ENCODE measurements at regions not wholly inside any gene's neighbourhood (a gene's known extent, or its start where the extent isn't known, plus 50 kb on each side); places are given as distances from the start of the nearest gene placed in this dataset.

DNA sequence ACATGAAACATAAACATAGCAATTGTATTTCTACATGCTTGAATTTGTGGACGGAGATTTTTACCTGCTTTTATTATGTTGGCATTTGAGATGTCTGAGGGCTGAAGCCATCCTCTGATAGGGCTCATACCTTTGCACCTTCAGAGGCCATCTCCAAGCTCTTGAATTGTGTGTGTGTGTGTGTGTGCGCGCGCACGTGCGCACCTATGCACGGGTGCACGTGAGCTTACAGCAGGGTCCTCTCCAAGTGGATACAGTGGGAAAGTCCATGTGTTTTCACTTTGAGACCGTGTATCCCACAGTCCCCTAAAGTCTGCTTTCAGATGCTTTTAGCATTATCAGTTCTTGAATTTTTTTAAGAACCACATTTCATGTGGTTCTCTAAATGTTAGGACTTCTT is 178.6 kb downstream of the RAB11FIP2 start:
- no peak for DNase-seq (ENCODE audit: low spot score)

GRCh38 chr10:117875793-117876192 is 170.9 kb downstream of the RAB11FIP2 start:
- DNase-seq (ENCODE audit: low spot score), result no peak

- no peak for DNase-seq (ENCODE audit: low spot score)
Measured at GRCh38 chr10:117876210-117876609, 170.5 kb downstream of the RAB11FIP2 start.

- no peak for DNase-seq (ENCODE audit: low spot score)
Measured at GRCh38 chr10:117878626-117879025, 168.1 kb downstream of the RAB11FIP2 start.

DNA sequence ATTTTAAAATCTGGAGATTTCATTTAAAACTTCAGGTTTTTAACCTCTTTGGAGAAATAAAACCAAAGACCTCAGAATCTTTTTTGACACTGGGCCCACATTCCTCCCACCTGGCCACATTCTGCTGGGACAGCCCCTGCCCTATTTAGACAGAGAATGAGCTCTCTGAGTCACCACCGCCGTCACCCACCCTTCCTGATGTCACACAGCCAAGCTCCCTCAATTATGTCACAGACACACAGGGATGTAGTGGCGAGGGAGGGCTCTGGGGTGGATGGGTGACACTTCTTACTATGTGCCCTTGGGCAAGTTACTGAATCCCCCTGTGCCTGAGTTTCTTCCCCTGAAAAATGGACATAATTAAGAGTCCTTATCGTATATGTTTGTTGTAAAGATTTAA is 162.6 kb downstream of the RAB11FIP2 start:
- DNase-seq (ENCODE audit: low spot score), result no peak

GRCh38 chr10:117884592-117884991 is 162.1 kb downstream of the RAB11FIP2 start:
- no peak for DNase-seq (ENCODE audit: low spot score)

DNA sequence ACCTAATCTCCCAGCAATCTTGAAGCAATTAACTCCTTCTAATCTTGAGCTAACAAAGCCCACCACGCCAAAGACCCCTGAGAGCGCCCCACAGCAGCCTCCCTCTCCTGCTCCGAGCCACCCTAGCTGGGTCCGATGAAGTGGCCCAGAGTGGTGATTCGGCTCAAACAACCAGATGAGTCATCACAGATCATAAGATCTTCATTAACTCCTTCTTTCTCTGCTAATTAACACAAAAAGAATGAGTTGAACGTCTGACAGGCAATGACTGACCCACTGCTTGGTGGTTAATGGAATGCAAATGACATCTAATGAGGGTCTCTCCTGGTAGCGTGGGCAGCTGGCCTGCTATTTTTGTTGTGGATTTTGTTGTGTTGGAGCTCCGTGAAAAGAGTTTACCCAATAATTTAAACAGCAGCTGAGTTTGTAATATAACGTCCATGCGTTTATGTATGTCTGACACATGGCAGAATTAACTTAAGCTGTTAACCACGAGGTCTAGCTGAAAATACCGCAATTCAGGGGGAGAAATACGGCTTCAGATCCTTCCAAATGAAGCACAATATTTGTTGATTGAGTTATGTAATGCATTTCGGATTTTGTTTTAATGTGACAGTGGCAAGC is 161.4 kb downstream of the RAB11FIP2 start:
- no peak for DNase-seq (ENCODE audit: low spot score)

- DNase-seq (ENCODE audit: low spot score), result no peak
Measured at GRCh38 chr10:117886766-117887165, 160.0 kb downstream of the RAB11FIP2 start.

DNA sequence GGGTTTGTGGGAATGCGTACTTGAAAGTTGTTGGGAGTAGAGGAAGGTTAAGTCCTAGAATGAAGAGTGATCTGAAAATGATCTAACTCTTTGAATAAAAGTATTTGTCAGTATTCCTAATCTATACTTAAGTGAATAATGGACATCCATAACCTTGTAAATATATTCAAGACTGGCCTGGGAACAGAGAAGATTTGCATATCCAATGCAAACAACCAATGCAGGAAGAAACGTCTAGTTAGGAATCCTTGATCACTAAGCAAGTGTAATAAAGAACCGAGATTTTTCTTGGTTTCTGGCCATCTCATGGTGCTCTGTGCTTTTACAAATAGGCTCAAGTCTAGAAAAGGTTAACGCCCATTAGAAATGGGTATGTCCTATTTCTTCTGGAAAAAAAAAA is 157.1 kb downstream of the RAB11FIP2 start:
- no peak for DNase-seq (ENCODE audit: low spot score)

DNA sequence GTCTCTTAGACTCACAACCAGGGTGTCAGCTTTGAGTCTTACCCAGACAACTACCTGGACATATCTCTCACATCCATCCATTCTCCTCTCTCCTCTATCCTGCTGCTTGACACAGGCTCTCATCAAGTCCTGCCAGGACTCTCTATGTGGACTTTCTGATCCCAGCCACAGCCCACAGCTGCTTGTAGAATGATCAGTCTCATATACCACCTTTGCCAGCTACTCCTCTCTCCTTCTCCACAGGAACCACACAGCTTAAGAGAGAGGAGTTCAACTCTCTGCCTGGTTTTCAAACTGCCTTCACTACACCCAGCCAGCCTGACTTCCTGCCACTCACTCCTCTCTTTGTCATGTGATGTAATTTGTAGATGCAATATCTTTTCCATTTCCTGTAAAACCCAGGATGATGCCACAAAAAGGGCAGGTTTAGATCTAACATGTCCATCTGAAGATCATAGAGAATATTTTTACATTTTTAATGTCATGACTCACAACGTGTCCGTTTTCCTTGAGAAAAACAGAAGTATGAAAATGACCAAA is 154.0 kb downstream of the RAB11FIP2 start:
- no peak for DNase-seq (ENCODE audit: low spot score)

DNA sequence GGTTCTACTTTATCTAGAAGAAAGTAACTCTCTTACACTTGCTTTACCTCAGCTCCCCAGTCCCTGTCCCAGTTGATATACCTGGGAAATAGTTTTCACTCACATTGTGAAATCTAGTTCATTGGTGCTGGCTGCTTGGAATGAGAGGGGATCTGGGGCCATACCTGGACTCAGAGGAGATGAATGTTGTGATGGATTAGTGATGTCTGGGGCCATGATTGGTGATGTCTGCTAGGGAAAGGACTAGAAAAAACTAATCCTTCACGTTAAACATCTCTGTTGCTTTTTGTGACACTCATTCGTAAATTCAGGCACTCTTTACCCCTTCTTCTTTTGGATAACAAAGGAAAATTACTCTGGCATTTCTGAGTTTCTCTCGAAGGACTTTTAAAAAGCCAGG is 152.4 kb downstream of the RAB11FIP2 start:
- no peak for DNase-seq (ENCODE audit: low spot score)

GRCh38 chr10:117896517-117896916 is 150.2 kb downstream of the RAB11FIP2 start:
- no peak for DNase-seq (ENCODE audit: low spot score)

DNA sequence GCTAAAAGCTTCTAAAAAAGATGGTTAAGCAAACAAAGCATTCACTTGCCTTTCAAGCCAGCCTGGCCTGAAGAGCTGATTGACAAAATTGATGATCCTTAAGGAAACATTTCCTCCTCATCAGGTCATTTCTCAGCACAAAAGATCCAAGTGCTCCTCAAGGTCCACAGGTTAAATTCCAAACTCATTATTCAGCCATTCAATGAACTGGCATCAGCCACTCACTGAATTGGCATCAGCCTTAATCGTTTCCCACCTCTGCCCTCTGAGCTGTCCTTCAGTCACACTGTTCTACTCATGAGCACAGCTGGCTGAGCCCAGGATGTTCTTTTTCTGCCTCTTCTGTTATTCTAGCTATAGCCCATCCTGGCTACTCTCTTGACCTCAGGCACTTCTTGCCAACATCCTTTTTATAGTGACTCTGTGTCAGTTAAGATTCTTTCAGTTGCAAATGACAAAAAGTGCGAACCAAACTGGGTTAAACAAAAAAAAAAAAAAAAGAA is 147.5 kb downstream of the RAB11FIP2 start:
- DNase-seq (ENCODE audit: low spot score), result no peak

DNA sequence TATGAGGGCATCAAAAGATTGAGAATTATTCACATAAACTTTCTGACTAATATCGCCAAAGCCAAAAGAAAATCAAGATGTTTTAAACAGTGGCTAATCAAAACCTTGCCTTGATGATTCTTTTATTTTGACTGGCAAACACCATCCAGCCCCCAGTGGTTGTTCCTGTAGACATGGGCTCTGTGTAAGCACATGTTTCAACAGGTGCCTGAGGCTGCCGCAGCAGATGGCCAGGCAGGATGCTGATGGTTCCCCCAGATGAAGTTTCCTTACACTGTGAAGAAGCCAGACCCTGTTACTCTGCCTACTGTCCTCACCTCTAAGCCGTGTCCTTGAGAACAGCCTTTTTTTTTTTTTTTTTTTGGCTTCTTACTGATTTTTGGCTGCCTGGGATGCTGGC is 146.5 kb downstream of the RAB11FIP2 start:
- DNase-seq (ENCODE audit: low spot score), result no peak

- DNase-seq (ENCODE audit: low spot score), result no peak
Measured at GRCh38 chr10:117903854-117904253, 142.9 kb downstream of the RAB11FIP2 start.

DNA sequence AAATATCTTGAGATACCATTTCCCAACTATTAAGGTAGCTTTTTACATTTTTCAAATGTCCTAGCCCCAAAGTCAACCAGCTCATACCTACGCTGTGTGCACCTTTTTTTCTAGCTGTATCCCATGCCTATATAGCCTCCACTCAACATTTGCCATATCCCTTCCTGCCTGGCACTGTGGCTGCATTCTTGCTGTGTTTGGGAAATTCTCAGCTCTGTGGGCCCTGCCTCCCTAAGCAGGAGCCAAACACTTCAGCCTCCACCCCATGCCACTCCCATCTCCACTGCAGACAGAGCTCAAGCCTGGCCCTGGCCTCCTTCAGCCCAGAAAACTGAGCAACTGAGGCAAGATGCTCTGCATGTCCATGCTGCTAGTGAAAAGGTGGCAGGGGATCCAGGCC is 141.3 kb downstream of the RAB11FIP2 start:
- no peak for DNase-seq (ENCODE audit: low spot score)

DNA sequence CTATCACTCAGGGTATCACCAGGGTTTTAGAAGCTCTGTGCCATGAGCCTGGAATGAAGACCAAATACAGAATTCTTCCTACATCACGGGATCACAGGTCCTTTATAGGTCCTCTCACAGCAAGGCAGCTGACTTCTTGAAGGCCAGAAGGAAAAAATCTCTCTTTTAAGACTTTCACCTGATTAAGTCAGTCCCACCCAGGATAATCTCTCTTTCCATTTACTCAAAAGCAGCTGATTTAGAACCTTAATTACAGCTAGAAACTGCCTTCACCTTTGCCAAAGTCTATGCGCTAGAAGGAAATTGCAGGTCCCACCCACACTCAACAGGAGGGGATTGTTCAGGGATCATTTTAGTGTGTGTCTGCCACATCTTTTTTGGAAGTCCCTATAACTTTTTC is 135.1 kb downstream of the RAB11FIP2 start:
- DNase-seq (ENCODE audit: low spot score), result no peak

GRCh38 chr10:117914334-117914733 is 132.4 kb downstream of the RAB11FIP2 start:
- no peak for DNase-seq (ENCODE audit: low spot score)

- no peak for DNase-seq (ENCODE audit: low spot score)
Measured at GRCh38 chr10:117920956-117921355, 125.8 kb downstream of the RAB11FIP2 start.

DNA sequence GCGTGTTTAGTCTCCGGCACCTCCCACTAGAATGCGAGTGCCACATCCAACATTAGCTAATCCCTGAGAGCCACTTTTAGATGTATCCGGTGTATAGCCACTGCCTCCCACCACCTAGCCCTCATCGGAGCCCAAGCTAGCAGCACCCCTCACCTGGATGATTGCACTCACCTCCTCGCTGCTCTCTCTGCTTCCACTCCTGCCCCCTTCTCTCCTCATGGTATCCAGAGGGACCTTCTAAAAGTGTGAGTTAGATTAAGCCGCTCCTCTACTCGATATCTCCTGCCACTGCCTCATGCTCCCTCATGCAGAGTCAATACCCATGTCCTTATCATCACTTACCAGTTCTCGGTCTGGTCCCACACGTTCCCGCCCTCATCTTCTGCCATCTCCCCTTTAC is 125.3 kb downstream of the RAB11FIP2 start:
- DNase-seq (ENCODE audit: low spot score), result no peak

GRCh38 chr10:117924820-117925219 is 121.9 kb downstream of the RAB11FIP2 start:
- no peak for DNase-seq (ENCODE audit: low spot score)

DNA sequence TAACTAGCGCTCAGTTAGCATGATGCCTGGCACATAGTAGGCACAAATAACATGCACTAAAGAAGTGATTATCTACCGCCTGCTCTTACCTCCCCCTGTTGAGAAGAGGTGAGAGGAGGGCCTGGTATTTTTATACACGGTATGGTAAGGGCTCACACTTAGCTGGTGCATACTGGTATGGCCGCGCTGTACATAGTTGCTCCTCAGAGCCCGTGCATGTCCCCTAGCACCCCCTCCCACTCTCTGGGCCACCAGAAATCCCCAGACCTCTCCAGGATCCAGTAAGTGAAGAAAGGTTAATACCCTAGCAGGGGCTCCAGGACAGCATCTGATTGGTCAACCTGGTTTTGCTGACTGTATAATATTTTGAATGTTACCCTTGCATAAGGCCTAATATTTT is 121.4 kb downstream of the RAB11FIP2 start:
- no peak for DNase-seq (ENCODE audit: low spot score)

DNA sequence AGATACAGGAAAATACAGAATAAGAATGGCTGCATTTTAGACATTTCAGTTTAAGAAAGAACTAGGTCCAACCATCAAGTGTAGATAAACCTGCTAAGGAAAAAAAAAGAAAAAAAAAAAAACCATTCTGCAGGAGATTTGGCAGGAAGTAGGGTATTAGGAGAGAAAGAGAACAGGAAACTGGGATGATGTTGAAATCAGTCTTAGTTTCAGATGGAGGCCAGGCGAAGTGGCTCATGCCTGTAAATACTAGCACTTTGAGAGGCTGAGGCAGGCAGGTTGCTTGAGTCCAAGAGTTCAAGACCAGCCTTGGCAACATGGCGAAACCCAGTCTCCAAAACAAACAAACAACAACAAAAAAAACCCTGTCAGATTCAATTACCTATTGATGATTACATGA is 120.2 kb downstream of the RAB11FIP2 start:
- no peak for DNase-seq (ENCODE audit: low spot score)

GRCh38 chr10:117927332-117927731 is 119.4 kb downstream of the RAB11FIP2 start:
- DNase-seq (ENCODE audit: low spot score), result no peak
